ENCODE measurements at regions not wholly inside any gene's neighbourhood (a gene's known extent, or its start where the extent isn't known, plus 50 kb on each side); places are given as distances from the start of the nearest gene placed in this dataset.

DNA sequence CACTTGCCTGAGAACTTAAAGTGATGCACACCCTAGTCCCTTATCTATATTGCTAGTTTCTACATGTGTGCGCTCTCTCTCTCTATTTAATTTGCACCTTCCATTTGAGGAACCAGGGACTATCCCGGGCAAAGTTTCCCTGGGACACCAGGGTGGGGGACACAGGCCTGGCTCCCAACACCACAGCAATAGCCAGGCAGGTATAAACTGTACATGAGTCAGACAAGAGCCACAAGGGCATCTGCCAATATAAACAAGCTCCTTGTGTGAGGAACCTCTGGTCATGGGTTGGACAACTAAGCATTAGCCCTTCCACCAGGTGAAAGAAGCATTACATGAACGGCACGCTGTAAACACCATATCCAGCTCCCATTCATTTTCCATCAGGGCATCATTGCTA is 455.5 kb downstream of the STIM2 start:
- no peak overlapping the region for H3K4me3 ChIP-seq (ENCODE audit: low read length)
- DNase-seq (ENCODE audit: low read depth, low spot score), result no peak

DNA sequence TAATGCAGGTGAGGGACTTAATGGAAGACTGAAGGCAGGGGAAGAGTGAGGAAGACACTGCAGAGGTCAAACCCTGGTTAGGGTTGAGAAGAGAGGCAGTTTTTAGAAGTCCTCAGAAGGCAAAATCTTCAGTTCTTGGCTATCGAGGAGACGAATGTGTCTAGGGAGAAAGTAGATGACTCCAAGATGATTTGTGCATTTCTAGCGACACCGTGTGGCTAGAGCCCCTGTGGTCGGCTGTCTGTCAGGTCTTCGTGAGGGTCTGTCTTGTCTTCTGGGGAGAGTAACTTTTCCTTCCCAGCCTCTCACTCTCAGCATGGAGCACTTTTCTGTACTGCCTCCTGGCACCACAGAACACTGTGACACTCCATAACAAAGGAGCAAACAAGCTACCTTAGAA is 458.1 kb downstream of the STIM2 start:
- DNase-seq (ENCODE audit: low read depth, low spot score), result peak; percentile 16
- no peak overlapping the region for H3K4me3 ChIP-seq (ENCODE audit: low read length)

DNA sequence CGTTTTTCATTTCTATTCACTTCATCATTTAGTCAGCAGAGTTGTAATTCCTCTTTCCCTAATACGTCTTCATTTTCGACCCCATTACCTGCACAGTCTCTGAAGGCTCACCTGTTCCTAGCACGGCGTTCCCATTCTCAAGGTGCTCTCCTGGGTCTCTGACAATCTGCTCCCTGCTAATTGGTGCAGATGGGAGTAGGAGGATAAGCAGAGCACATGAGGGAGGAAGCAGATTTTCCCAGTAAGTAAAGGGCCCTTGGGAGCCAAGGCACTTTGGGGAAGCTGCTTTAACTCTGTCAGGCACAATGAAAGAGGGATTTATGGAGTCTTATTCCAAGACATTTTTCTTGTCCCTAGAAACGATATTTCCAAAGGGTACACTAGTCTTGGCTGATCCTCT is 466.4 kb downstream of the STIM2 start:
- no peak for DNase-seq (ENCODE audit: low read depth, low spot score)

DNA sequence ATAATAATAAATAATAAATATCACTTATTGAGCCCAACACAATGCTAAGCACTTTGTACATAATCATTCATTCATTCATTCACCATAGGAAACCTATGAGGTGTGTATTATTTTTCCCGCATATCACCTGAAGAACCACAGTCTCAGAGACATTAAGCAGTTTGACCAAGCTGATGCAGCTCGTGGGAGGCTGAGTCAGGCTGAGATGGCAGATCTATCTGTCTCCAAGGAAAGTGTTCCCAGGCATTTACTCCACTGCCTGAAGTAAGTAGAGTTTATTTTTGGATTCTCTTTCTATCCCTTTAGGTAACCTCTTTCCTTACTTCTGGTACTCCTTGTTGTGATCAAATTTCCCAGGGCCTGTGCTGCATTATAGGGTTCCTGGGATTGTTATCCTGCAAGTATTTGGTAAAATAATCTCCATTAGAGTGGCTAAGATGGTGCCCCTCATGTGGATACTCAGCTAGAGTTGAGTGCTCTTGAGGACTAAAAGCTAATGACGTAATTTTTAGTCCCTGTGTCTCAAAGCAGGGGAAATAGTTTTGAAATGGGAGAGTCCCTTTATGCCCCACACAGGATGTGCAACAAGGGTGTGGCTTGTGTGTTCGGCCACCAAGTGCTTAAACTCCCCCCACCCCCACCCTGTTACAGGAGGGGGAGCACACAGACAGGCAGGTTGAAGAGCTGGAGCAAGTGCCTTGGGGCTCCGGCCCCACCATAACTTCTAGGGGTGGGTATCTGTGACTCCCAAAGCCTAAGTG is 467.0 kb downstream of the STIM2 start:
- no peak for DNase-seq (ENCODE audit: low read depth, low spot score)
- H3K4me3 ChIP-seq (ENCODE audit: low read length), result no peak overlapping the region

More for the DNA sequence above, 466.4 kb downstream of the STIM2 start:
- H3K4me3 ChIP-seq (ENCODE audit: low read length), result no peak overlapping the region

DNA sequence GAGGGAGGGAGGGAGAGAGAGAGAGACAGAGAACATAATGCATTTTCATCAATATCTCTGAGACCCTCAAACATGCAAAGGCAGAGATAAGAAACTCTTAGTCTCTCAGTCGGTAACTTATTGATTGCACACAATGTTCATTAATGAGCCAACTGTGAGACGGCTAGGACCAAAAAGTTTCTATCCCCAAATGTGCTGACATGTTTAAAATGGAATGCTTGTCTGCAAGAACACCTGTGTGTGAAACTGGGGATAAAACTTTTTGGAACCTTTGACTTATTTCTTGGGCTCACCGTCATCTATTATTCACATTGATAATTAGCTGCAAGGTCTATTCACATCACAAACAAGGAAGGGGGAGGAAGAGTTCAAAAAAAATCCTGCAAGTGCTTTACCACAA is 477.9 kb downstream of the STIM2 start:
- DNase-seq (ENCODE audit: low read depth, low spot score), result no peak
- no peak overlapping the region for H3K4me3 ChIP-seq (ENCODE audit: low read length)

DNA sequence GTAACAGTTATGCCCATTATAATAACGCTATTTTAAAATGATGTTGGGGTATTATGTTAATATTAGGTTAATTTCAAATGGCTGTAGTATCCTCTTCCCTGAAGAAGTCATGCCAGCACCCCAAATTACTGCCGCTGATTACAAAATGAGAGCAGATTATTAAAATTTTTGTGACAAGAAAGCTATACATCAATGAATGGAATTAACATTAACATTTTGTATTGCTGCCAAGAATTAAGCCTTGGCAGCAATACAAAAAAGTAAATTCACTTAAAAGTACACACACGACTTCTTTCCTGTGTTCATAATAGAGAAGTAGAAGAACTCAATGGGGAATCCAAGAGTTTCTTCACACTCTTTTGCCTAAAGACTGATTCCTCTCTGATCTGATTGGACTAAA is 482.8 kb downstream of the STIM2 start:
- no peak for DNase-seq (ENCODE audit: low read depth, low spot score)
- H3K4me3 ChIP-seq (ENCODE audit: low read length), result no peak overlapping the region

DNA sequence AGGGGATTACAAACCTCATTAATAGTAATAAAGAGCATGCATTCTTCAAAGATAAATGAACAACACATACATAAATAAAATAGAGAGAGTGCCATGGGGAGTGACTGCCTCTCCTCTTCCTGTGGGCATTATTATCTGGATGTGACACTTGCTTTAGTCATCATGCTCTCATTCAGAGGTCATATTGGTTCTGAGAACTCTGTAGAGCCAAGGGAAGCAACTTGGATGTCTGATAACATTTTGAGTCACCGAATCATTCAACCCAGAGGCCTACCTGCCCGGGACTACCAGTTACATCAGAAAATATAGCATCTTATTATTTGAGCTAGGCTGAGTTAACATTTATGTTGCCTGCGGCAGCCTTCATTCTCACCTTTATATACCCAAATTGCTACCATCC is 489.5 kb downstream of the STIM2 start:
- no peak overlapping the region for H3K4me3 ChIP-seq (ENCODE audit: low read length)
- no peak for DNase-seq (ENCODE audit: low read depth, low spot score)

DNA sequence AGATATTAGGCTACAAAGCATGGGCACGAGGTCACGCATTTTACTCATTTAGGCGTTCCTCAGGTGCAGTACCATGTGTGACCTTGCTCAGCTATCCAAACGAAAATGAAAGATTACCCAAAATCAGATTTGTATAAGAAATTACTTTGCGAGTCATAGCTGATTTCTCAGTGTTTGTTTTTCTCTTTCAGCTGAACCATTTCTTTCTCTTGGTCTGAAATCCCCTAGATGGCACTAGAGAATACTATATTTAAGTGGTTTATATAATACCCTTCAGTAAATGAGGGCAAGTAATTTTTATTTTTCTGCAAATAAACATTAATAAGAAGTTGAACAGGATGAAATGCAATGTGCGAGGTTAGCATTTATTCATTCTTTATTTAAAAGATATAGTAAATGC is 496.6 kb downstream of the STIM2 start:
- H3K4me3 ChIP-seq (ENCODE audit: low read length), result no peak overlapping the region
- DNase-seq (ENCODE audit: low read depth, low spot score), result no peak

DNA sequence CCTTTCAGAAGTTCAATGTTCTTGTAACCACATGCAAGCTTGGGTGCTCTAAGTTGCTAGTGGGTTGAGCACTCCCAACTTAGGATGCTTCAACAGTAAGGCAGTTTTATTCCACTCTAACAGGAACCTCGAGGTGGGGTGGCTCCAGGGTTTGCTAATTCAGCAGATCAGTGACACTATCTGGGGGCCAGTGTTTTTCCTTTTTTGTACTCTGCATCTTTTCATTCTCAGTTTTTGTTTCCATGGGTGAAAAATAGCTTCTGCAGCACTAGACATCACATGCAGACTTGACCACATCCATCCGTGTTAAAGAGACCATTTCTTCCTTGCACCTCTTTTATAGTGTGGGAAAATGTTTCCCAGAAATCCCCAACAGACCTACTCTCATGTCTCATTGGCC is 497.6 kb downstream of the STIM2 start:
- H3K4me3 ChIP-seq (ENCODE audit: low read length), result no peak overlapping the region
- no peak for DNase-seq (ENCODE audit: low read depth, low spot score)

DNA sequence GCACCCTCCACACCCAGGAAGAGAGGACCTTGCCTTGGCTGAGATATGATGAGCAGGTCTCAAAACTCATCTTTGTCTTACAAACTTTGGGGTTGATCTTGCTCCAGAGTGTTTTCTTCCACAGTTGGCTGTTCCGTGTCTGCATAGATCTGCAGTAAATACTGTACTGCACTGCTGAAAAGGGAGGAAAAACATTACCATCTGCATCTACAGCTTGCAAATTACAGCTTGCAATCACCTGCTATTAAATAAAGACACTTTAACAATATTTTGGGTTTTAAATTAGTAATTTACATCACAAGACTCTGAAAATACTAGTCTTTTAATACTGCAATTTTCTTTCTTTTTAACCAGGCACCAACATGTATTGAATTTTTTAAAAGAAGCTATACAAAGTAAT is 499.5 kb downstream of the STIM2 start:
- no peak for DNase-seq (ENCODE audit: low read depth, low spot score)
- no peak overlapping the region for H3K4me3 ChIP-seq (ENCODE audit: low read length)

DNA sequence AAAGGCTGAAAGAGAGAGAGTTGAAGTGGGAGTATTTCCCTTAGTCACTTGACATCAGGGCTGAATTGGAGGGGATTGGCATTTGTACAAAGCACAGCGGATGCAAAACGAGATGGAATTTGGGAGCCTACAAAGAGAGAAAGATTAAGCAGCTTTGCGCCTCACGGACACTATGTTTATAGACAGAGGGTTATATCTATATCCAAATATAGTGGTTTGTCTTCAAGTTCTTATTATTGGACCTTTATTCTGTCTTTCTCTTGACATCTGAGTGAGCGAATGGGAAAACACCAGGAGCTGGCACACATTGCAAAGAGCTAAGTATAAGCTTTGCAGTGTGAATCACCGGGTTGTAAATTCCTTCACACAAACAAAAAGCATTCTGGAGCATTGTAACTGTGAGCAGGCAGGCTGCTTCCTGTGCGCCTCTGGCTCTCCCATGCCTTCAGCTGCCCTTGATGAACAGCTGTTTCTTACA is 500.2 kb downstream of the STIM2 start:
- no peak for DNase-seq (ENCODE audit: low read depth, low spot score)
- no peak overlapping the region for H3K4me3 ChIP-seq (ENCODE audit: low read length)

DNA sequence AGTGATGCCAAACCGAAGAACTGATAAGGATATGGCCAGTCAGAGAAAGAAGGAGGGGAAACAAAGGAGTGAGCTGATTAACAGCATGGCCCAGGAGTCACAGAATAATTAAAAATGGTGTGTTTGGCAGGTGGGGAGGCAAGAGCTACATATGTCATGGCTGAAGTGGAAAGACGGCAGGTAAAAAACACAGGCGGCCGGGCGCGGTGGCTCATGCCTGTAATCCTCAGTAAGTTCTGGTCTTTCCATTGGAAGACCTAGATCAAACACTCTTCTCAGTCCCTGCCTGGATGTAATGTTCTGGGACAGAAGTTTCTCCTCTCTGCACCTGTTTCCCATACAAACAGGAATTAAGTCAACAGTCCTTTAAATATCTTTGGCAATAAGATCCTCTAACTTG is 503.9 kb downstream of the STIM2 start:
- DNase-seq (ENCODE audit: low read depth, low spot score), result no peak
- no peak overlapping the region for H3K4me3 ChIP-seq (ENCODE audit: low read length)

DNA sequence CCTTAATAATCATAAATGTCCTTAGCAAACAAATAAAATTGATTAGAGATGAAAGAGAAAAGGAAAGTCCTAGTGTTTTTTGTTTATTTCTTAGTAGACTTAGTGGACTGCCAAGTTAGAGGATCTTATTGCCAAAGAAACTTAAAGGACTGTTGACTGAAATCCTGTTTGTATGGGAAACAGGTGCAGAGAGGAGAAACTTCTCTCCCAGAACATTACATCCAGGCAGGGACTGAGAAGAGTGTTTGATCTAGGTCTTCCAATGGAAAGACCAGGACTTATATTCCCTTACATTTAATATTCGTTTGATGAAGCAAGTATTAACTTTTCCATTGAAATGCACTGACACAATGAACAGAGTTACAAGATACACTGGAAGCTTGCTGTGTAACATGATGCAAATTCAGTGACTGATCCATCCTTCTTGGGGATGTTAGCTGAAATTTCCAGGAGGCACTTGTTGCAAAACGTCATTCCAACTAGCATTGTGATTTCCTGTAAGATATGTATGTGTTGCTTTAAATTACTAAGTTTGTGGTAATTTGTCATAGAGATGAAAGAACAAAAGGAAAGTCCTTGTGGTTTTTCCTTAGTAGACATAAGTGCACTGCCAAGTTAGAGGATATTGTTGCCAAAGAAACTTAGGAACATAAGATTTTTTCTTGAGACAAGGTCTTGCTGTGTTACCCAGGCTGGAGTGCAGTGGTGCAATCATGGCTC is 505.6 kb downstream of the STIM2 start:
- DNase-seq (ENCODE audit: low read depth, low spot score), result no peak
- no peak overlapping the region for H3K4me3 ChIP-seq (ENCODE audit: low read length)

DNA sequence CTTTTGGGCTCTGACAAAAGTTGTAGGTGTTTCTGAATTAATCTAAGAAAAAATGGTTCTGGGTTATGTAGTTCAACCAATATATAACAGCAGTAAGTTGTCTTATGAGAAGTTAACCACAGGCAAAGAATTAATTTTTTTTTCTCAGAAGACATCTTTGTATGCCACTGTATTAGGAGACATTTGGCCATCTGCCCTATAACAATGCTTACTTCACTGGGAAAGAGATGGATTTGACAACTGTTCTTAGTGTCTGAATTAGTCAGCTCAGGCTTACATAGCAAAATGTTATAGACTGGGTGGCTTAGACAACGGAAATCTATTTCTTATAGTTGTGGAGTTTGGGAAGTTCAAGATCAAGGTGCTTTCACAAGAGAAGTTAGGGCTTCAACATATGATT is 508.1 kb downstream of the STIM2 start:
- DNase-seq (ENCODE audit: low read depth, low spot score), result no peak
- no peak overlapping the region for H3K4me3 ChIP-seq (ENCODE audit: low read length)

DNA sequence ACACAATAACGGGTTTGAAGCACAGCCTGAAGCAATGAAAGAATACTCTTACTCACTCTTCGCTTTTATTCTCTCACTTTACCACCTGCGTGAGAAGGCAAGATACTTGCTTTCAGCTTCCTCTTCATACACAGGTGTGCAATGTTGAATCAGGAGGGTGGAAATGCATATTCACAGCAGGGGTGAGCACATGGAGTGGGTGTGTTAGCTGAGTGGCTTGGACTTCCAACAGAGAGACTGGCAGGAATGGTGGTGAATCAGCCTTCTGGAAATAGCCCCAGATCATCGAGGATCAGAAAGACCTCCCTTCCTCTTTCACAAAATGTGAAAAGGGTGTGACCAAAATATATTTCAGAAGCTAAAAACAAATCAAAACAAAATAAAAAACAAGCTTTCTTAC is 521.2 kb downstream of the STIM2 start:
- DNase-seq (ENCODE audit: low read depth, low spot score), result no peak
- H3K4me3 ChIP-seq (ENCODE audit: low read length), result no peak overlapping the region

DNA sequence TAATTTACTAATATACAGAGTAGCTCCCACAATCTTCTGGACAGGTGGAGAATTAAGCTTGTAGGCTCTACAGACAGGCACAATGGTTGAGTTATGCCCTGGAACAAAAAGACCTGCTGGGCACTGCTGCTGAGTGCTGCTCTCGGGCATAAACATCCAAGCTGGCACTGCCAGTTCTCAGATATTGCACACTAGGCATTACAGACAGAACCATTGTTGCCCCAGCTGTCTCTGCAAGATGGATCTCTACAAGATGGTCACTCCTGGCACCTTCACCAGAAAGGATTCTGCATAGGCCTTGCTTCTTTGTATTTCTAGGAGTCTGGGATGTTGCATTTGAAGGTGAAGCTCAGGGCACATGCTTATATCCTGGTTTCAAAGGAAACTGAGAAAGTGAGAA is 527.1 kb downstream of the STIM2 start:
- no peak overlapping the region for H3K4me3 ChIP-seq (ENCODE audit: low read length)
- no peak for DNase-seq (ENCODE audit: low read depth, low spot score)

DNA sequence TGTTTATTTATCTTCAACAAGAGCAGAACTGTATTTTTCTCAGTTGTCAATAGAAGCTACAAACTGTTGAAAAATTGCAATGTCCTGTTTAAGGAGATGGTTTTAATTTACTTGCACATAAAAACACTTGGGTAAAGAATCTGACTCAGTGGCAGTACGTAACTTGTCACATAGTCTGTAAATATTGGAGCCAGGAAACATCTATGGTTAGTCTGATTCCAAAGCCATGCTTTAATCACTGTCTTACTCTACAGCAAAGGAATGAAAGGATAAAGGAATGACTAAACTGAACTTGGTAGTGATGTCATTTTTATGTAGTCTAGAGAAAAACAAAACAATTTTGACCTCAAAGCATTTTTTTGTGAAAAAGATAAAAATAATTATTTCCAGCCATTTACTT is 537.2 kb downstream of the STIM2 start:
- DNase-seq (ENCODE audit: low read depth, low spot score), result no peak
- H3K4me3 ChIP-seq (ENCODE audit: low read length), result no peak overlapping the region

DNA sequence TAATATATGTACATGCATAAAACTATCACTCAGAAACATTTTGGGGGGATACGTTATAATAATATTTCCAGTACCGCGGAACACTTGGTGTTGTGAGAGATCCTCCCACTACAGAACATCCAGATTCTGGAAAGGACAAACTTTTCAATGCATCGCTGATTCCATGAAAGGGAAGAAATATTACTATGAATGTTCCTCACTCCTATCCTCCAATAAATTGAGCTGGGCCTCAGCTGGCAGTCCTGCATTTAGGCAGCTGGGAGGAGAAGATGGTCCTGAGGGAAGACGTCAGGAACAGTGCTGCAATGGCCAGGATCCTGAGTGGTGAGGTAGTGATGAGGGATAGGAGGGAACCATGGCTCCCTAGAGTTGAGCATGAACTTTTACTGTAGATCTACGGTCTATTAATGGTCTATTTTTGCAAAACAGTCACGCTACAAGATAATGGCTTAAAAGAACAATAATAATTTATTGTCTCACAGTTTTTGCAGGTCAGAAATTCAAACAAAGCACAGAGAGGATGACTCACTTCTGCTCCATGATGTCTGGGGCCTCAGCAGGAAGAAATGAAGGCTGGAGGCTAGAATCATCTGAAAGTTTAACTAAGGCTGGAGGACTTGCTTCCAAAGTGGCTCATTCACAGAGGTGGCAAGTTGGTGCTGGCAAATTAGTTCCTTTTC is 538.1 kb downstream of the STIM2 start:
- DNase-seq (ENCODE audit: low read depth, low spot score), result no peak

DNA sequence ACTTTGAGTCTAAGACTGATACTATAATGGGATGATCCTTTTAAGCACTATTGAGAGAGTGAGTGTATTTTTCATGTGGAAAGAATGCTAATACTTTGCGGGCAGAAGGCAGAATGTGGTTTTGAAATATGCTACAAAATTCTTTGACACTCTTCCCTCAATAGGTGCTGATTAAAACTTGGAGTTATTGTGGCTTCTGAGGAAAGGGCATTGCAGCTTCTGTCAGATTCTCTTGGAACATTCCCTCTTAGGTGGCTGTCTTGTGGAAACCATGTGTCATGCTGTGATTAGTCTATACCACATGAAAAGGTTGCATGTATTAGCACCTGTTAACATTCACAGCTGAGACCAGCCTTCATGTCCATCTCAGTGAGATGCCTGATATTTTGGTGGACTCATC is 547.0 kb downstream of the STIM2 start:
- DNase-seq (ENCODE audit: low read depth, low spot score), result no peak
- H3K4me3 ChIP-seq (ENCODE audit: low read length), result no peak overlapping the region

More for the DNA sequence above, 538.1 kb downstream of the STIM2 start:
- no peak overlapping the region for H3K4me3 ChIP-seq (ENCODE audit: low read length)

DNA sequence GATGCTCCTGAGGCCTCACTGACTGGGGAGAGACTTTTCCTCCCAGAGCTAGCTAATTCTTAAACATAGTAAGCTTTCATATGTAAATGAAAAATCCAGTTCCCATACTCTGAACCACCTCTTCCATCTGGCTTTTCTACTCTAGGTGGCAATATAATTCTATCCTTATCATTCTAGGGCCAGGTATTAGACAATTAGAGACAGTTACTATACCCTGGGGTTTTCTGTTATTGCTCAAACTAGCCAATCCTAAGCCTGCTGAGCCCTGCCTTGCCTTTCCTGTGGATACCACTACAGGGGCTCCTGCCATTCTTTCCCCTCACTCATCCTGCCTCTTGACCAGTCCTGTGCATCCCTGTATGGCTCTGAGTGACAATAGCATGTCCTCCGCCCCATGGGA is 552.0 kb downstream of the STIM2 start:
- no peak for DNase-seq (ENCODE audit: low read depth, low spot score)
- no peak overlapping the region for H3K4me3 ChIP-seq (ENCODE audit: low read length)

Measured in Jurkat, Clone E6-1 (cell line).